OCI-LY1 (cell line): ENCODE measurements at regions not wholly inside any gene's neighbourhood (a gene's known extent, or its start where the extent isn't known, plus 50 kb on each side); places are given as distances from the start of the nearest gene placed in this dataset.

ENCODE experiments used
- CTCF ChIP-seq: fragments of 200-600 bp; sonication (generic), shearing (Covaris generic); IDR thresholded peaks from 2 replicates; pipeline ENCODE4 v1.5.1; 2017; ENCODE audit warnings: mild to moderate bottlenecking, antibody characterized with exemption, low read length, moderate library complexity, mixed read lengths
- EZH2 ChIP-seq: fragments of 200-600 bp; sonication (generic), shearing (Covaris generic); IDR thresholded peaks from 2 replicates; pipeline ENCODE4 v1.8.0; 2017; ENCODE audit warnings: borderline replicate concordance, mixed run types, mild to moderate bottlenecking, antibody characterized with exemption, low read length, moderate library complexity, mixed read lengths

DNA sequence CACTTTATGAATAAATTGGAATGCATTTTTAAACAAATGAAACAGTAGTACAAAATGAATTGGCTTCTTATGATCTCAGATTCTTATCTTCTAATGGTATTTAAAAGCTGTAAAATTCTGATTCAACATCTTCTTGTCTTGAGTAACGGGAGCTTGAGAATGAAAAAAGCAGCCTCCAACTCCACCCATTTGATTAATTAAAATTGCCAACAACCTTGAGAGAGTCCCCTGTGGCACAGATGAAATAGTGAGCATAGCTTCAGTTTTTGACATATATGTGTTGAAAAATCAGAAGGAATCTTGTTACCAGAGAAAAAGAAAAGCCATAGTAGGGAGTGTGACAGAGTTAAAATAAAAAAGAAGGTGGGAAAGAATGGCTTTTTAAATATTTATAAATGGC is 1426.1 kb upstream of the CDH8 start:
- no peak for TF ChIP-seq CTCF
- no peak for TF ChIP-seq EZH2
